Activated CD4-positive, alpha-beta T cell treated with anti-CD3 and anti-CD28 coated beads for 4 hours (primary cell): ENCODE measurements at regions not wholly inside any gene's neighbourhood (a gene's known extent, or its start where the extent isn't known, plus 50 kb on each side); places are given as distances from the start of the nearest gene placed in this dataset.

Experiments used
- DNase-seq, 2 donors: peaks; one replicate each; pipeline ENCODE4 v3.0.0-alpha.2; 2020

GRCh38 chr13:62294244-62294643 lies 878.6 kb upstream of the PCDH20 start:
- DNase-seq: no peak

GRCh38 chr13:62292714-62293480 lies 877.2 kb upstream of the PCDH20 start:
- no peak for DNase-seq

GRCh38 chr13:62290542-62290941 lies 874.9 kb upstream of the PCDH20 start:
- DNase-seq: no peak

- DNase-seq: no peak
These were observed 872.1 kb upstream of the PCDH20 start for GRCh38 chr13:62287764-62288163.

- DNase-seq: no peak
These were observed 864.9 kb upstream of the PCDH20 start for GRCh38 chr13:62280590-62280989.

- no peak for DNase-seq
These were observed 862.6 kb upstream of the PCDH20 start for GRCh38 chr13:62278271-62278670.

- DNase-seq: no peak
These were observed 836.1 kb upstream of the PCDH20 start for GRCh38 chr13:62251734-62252133.

- no peak for DNase-seq
These were observed 835.0 kb upstream of the PCDH20 start for GRCh38 chr13:62250501-62251201.

GRCh38 chr13:62246581-62246980 lies 830.9 kb upstream of the PCDH20 start:
- no peak for DNase-seq

- no peak for DNase-seq
These were observed 827.5 kb upstream of the PCDH20 start for GRCh38 chr13:62243106-62243505.

- no peak for DNase-seq
These were observed 819.3 kb upstream of the PCDH20 start for GRCh38 chr13:62234780-62235440.

- DNase-seq: no peak
These were observed 795.3 kb upstream of the PCDH20 start for GRCh38 chr13:62210951-62211350.

- DNase-seq: no peak
These were observed 793.9 kb upstream of the PCDH20 start for GRCh38 chr13:62209529-62209928.

GRCh38 chr13:62207388-62207787 lies 791.7 kb upstream of the PCDH20 start:
- no peak for DNase-seq

GRCh38 chr13:62206165-62206564 lies 790.5 kb upstream of the PCDH20 start:
- no peak for DNase-seq

GRCh38 chr13:62205273-62205672 lies 789.6 kb upstream of the PCDH20 start:
- DNase-seq: no peak

GRCh38 chr13:62194371-62194770 lies 778.7 kb upstream of the PCDH20 start:
- DNase-seq: no peak

GRCh38 chr13:62193919-62194318 lies 778.3 kb upstream of the PCDH20 start:
- DNase-seq: no peak

GRCh38 chr13:62185631-62186255 lies 770.1 kb upstream of the PCDH20 start:
- DNase-seq: no peak

GRCh38 chr13:62176051-62176450 lies 760.4 kb upstream of the PCDH20 start:
- DNase-seq: no peak

- no peak for DNase-seq
These were observed 758.3 kb upstream of the PCDH20 start for GRCh38 chr13:62173958-62174357.

- DNase-seq: no peak
These were observed 756.0 kb upstream of the PCDH20 start for GRCh38 chr13:62171697-62172096.

GRCh38 chr13:62168891-62169290 lies 753.2 kb upstream of the PCDH20 start:
- DNase-seq: no peak
